Activated CD4-positive, alpha-beta T cell treated with anti-CD3 and anti-CD28 coated beads, Interleukin-2, amount 10 ng/mL, durations not matched to agents 7 days and 5 days (primary cell): ENCODE measurements at regions not wholly inside any gene's neighbourhood (a gene's known extent, or its start where the extent isn't known, plus 50 kb on each side); places are given as distances from the start of the nearest gene placed in this dataset.
A peak's percentile ranks its signal among the peaks of the same experiment; 100 is the strongest.

Source experiments
- CTCF ChIA-PET: fragments of 350-600 bp; sonication (Branson Sonifier 250); formaldehyde crosslinking; loops from one replicate; lab custom pipeline; 2021; ENCODE audit warnings: antibody characterized with exemption; lab: Charles Lee
- POLR2A ChIA-PET: fragments of 350-600 bp; sonication (Branson Sonifier 250); formaldehyde crosslinking; loops from one replicate; lab custom pipeline; 2021; ENCODE audit warnings: antibody characterized with exemption; lab: Charles Lee
- DNase-seq: peaks from one replicate; pipeline ENCODE4 v3.0.0-alpha.2; 2020
- H3K27ac Mint-ChIP-seq: one replicate; pipeline ENCODE4 v1.8.0; 2021; ENCODE audit warnings: mild to moderate bottlenecking, moderate library complexity, mixed read lengths
- H3K27me3 Mint-ChIP-seq: one replicate; pipeline ENCODE4 v1.8.0; 2021; ENCODE audit warnings: mixed read lengths
- H3K36me3 Mint-ChIP-seq: one replicate; pipeline ENCODE4 v1.8.0; 2021; ENCODE audit warnings: low read depth, mixed read lengths
- H3K4me1 Mint-ChIP-seq: one replicate; pipeline ENCODE4 v1.8.0; 2021; ENCODE audit warnings: mixed read lengths
- H3K4me3 Mint-ChIP-seq: one replicate; pipeline ENCODE4 v1.8.0; 2021; ENCODE audit warnings: mild to moderate bottlenecking, moderate library complexity, mixed read lengths
- H3K9me3 Mint-ChIP-seq: one replicate; pipeline ENCODE4 v1.8.0; 2021; ENCODE audit warnings: mixed read lengths

- no peaks in the 10 kb centered on the region for H3K9me3 Mint-ChIP-seq
- no peaks in the 10 kb centered on the region for H3K4me1 Mint-ChIP-seq
- CTCF ChIA-PET, result no interaction called here
- no peak for DNase-seq
- H3K4me3 Mint-ChIP-seq, result no peak overlapping the region
- no peak overlapping the region for H3K27ac Mint-ChIP-seq
- peaks cover 19% of the 10 kb centered on the region for H3K27me3 Mint-ChIP-seq
- POLR2A ChIA-PET, result no interaction called here
- no peaks in the 10 kb centered on the region for H3K36me3 Mint-ChIP-seq
These were observed 68.5 kb downstream of the MYCN start for GRCh38 chr2:16008856-16009255.

GRCh38 chr2:16008331-16008850, 68.0 kb downstream of the MYCN start:
- POLR2A ChIA-PET, result no interaction called here

GRCh38 chr2:16007167-16007934, 67.0 kb downstream of the MYCN start:
- CTCF ChIA-PET, result interaction anchor here (1.3 kb wide), 1 partner anchor 12 kb away, joined by 4 read pairs; no protein-coding TSS in a partner anchor
- no peak for DNase-seq
- H3K9me3 Mint-ChIP-seq, result no peaks in the 10 kb centered on the region
- H3K36me3 Mint-ChIP-seq, result no peaks in the 10 kb centered on the region
- H3K4me3 Mint-ChIP-seq, result no peak overlapping the region
- peaks cover 8% of the 10 kb centered on the region for H3K27me3 Mint-ChIP-seq
- no peak overlapping the region for H3K27ac Mint-ChIP-seq
- POLR2A ChIA-PET, result no interaction called here
- no peaks in the 10 kb centered on the region for H3K4me1 Mint-ChIP-seq

More at GRCh38 chr2:16008331-16008850, 68.0 kb downstream of the MYCN start:
- no peak overlapping the region for H3K4me3 Mint-ChIP-seq
- H3K27me3 Mint-ChIP-seq, result peaks cover 15% of the 10 kb centered on the region
- H3K36me3 Mint-ChIP-seq, result no peaks in the 10 kb centered on the region
- no peaks in the 10 kb centered on the region for H3K4me1 Mint-ChIP-seq
- no peak overlapping the region for H3K27ac Mint-ChIP-seq
- H3K9me3 Mint-ChIP-seq, result no peaks in the 10 kb centered on the region
- DNase-seq, result no peak
- CTCF ChIA-PET, result no interaction called here

- H3K36me3 Mint-ChIP-seq, result no peaks in the 10 kb centered on the region
- POLR2A ChIA-PET, result no interaction called here
- DNase-seq, result no peak
- no peaks in the 10 kb centered on the region for H3K9me3 Mint-ChIP-seq
- H3K27me3 Mint-ChIP-seq, result peaks cover 2% of the 10 kb centered on the region
- no peaks in the 10 kb centered on the region for H3K4me1 Mint-ChIP-seq
- no peak overlapping the region for H3K4me3 Mint-ChIP-seq
- no peak overlapping the region for H3K27ac Mint-ChIP-seq
- CTCF ChIA-PET, result interaction anchor here (1.3 kb wide), 1 partner anchor 11 kb away, joined by 4 read pairs; no protein-coding TSS in a partner anchor
These were observed 66.3 kb downstream of the MYCN start for GRCh38 chr2:16006537-16007166.

GRCh38 chr2:16005816-16006536, 65.6 kb downstream of the MYCN start:
- no peaks in the 10 kb centered on the region for H3K9me3 Mint-ChIP-seq
- CTCF ChIA-PET, result no interaction called here
- no peak for DNase-seq
- no peak overlapping the region for H3K4me3 Mint-ChIP-seq
- POLR2A ChIA-PET, result no interaction called here
- no peaks in the 10 kb centered on the region for H3K27me3 Mint-ChIP-seq
- H3K4me1 Mint-ChIP-seq, result no peaks in the 10 kb centered on the region
- no peak overlapping the region for H3K27ac Mint-ChIP-seq
- H3K36me3 Mint-ChIP-seq, result no peaks in the 10 kb centered on the region

GRCh38 chr2:16005389-16005788, 65.0 kb downstream of the MYCN start:
- no peak for DNase-seq
- no peaks in the 10 kb centered on the region for H3K36me3 Mint-ChIP-seq
- no peaks in the 10 kb centered on the region for H3K27me3 Mint-ChIP-seq
- H3K9me3 Mint-ChIP-seq, result no peaks in the 10 kb centered on the region
- no peak overlapping the region for H3K4me3 Mint-ChIP-seq
- no peaks in the 10 kb centered on the region for H3K4me1 Mint-ChIP-seq
- POLR2A ChIA-PET, result no interaction called here
- CTCF ChIA-PET, result no interaction called here
- peak overlapping the region; percentile 36 for H3K27ac Mint-ChIP-seq

GRCh38 chr2:16003809-16004208, 63.5 kb downstream of the MYCN start:
- Mint-ChIP-seq H3K27ac (no peak overlapping the region), H3K4me1 (no peaks in the 10 kb centered on the region), H3K4me3 (no peak overlapping the region), H3K27me3 (no peaks in the 10 kb centered on the region), H3K9me3 (no peaks in the 10 kb centered on the region), H3K36me3 (no peaks in the 10 kb centered on the region)
- CTCF ChIA-PET, result no interaction called here
- POLR2A ChIA-PET, result no interaction called here
- DNase-seq, result no peak

GRCh38 chr2:16003152-16003551, 62.8 kb downstream of the MYCN start:
- Mint-ChIP-seq H3K27ac (no peak overlapping the region), H3K4me3 (no peak overlapping the region), H3K36me3 (no peaks in the 10 kb centered on the region), H3K27me3 (no peaks in the 10 kb centered on the region), H3K9me3 (no peaks in the 10 kb centered on the region), H3K4me1 (no peaks in the 10 kb centered on the region)
- DNase-seq, result no peak
- ChIA-PET CTCF (no interaction called here), POLR2A (no interaction called here)

GRCh38 chr2:16002575-16002974, 62.2 kb downstream of the MYCN start:
- no peak for DNase-seq
- H3K4me1 Mint-ChIP-seq, result no peaks in the 10 kb centered on the region
- H3K36me3 Mint-ChIP-seq, result no peaks in the 10 kb centered on the region
- no peaks in the 10 kb centered on the region for H3K27me3 Mint-ChIP-seq
- no peak overlapping the region for H3K4me3 Mint-ChIP-seq
- ChIA-PET POLR2A (no interaction called here), CTCF (no interaction called here)
- H3K27ac Mint-ChIP-seq, result no peak overlapping the region
- H3K9me3 Mint-ChIP-seq, result no peaks in the 10 kb centered on the region

- no peak for DNase-seq
- Mint-ChIP-seq H3K27ac (no peak overlapping the region), H3K27me3 (no peaks in the 10 kb centered on the region), H3K9me3 (no peaks in the 10 kb centered on the region), H3K4me1 (no peaks in the 10 kb centered on the region), H3K36me3 (no peaks in the 10 kb centered on the region), H3K4me3 (no peak overlapping the region)
- ChIA-PET CTCF (no interaction called here), POLR2A (no interaction called here)
These were observed 61.8 kb downstream of the MYCN start for GRCh38 chr2:16002144-16002543.

GRCh38 chr2:16000642-16001041, 60.3 kb downstream of the MYCN start:
- Mint-ChIP-seq H3K4me1 (no peaks in the 10 kb centered on the region), H3K9me3 (no peaks in the 10 kb centered on the region), H3K27ac (no peak overlapping the region), H3K4me3 (no peak overlapping the region), H3K27me3 (no peaks in the 10 kb centered on the region), H3K36me3 (no peaks in the 10 kb centered on the region)
- DNase-seq, result no peak
- ChIA-PET CTCF (no interaction called here), POLR2A (no interaction called here)

GRCh38 chr2:15999596-16000469, 59.5 kb downstream of the MYCN start:
- H3K36me3 Mint-ChIP-seq, result no peaks in the 10 kb centered on the region
- CTCF ChIA-PET, result no interaction called here
- no peak for DNase-seq
- no peaks in the 10 kb centered on the region for H3K27me3 Mint-ChIP-seq
- no peaks in the 10 kb centered on the region for H3K9me3 Mint-ChIP-seq
- no peak overlapping the region for H3K4me3 Mint-ChIP-seq
- no peaks in the 10 kb centered on the region for H3K4me1 Mint-ChIP-seq
- POLR2A ChIA-PET, result no interaction called here
- no peak overlapping the region for H3K27ac Mint-ChIP-seq
